HepG2 (cell line): ENCODE measurements at regions not wholly inside any gene's neighbourhood (a gene's known extent, or its start where the extent isn't known, plus 50 kb on each side); places are given as distances from the start of the nearest gene placed in this dataset.
A peak's percentile ranks its signal among the peaks of the same experiment; 100 is the strongest.

ENCODE experiments used
- DMAP1 ChIP-seq: IDR thresholded peaks from 2 replicates; pipeline ENCODE4 v1.6.1; 2016
- HNF4A ChIP-seq: sonication (generic); formaldehyde crosslinking; IDR thresholded peaks from 2 replicates; pipeline ENCODE4 v1.4.0; 2020; ENCODE audit warnings: missing genetic modification reagents
- KDM2A ChIP-seq: sonication (generic); formaldehyde crosslinking; IDR thresholded peaks from 2 replicates; pipeline ENCODE4 v1.4.0; 2020; ENCODE audit warnings: low read depth, missing genetic modification reagents, borderline replicate concordance
- KDM4B ChIP-seq: sonication (generic); formaldehyde crosslinking; IDR thresholded peaks from 2 replicates; pipeline ENCODE4 v1.4.0; 2020; ENCODE audit warnings: missing genetic modification reagents
- NCOR1 ChIP-seq: fragments of 200-600 bp; sonication (generic); IDR thresholded peaks from 2 replicates; pipeline ENCODE4 v1.7.0; 2017; ENCODE audit warnings: antibody characterized with exemption, low read length, borderline replicate concordance
- TCF12 ChIP-seq, 2 experiments: fragments of 450-650 bp in 1 of 2; sonication (generic) in 1 of 2; formaldehyde crosslinking in 1 of 2; IDR thresholded peaks; 2 replicates each; pipeline versions ENCODE4 v1.6.1 to v1.8.0; 2017 to 2022; ENCODE audit warnings: antibody characterized with exemption in 1 of 2, mild to moderate bottlenecking in 1 of 2, missing genetic modification reagents in 1 of 2, moderate library complexity in 1 of 2
- ZMYM2 ChIP-seq: sonication (generic); formaldehyde crosslinking; IDR thresholded peaks from 2 replicates; pipeline ENCODE4 v1.8.0; 2022; ENCODE audit warnings: mild to moderate bottlenecking, missing genetic modification reagents
- TF ChIP-seq, protein P1 (sequence below): IDR thresholded peaks from 2 replicates; pipeline ENCODE4 v1.6.1; 2016
- TF ChIP-seq, protein P2 (sequence below): sonication (generic); formaldehyde crosslinking; IDR thresholded peaks from 2 replicates; pipeline ENCODE4 v1.4.0; 2020; ENCODE audit warnings: mild to moderate bottlenecking, missing genetic modification reagents, borderline replicate concordance
- TF ChIP-seq, protein P3 (sequence below): sonication (generic); formaldehyde crosslinking; IDR thresholded peaks from 2 replicates; pipeline ENCODE4 v1.5.0; 2020; ENCODE audit warnings: mild to moderate bottlenecking, low read depth, missing genetic modification reagents, borderline replicate concordance
- TF ChIP-seq, protein P4 (sequence below): IDR thresholded peaks from 2 replicates; pipeline ENCODE4 v1.4.0; 2020; ENCODE audit warnings: mild to moderate bottlenecking, missing genetic modification reagents
- TF ChIP-seq, protein P5 (sequence below): sonication (generic); formaldehyde crosslinking; IDR thresholded peaks from 2 replicates; pipeline ENCODE4 v1.4.0; 2020; ENCODE audit warnings: missing genetic modification reagents
- TF ChIP-seq, protein P6 (sequence below): sonication (generic); formaldehyde crosslinking; IDR thresholded peaks from 2 replicates; pipeline ENCODE4 v1.4.0; 2020; ENCODE audit warnings: mild to moderate bottlenecking, missing genetic modification reagents
- TF ChIP-seq, protein P7 (sequence below): sonication (generic); formaldehyde crosslinking; IDR thresholded peaks from 2 replicates; pipeline ENCODE4 v1.8.0; 2022; ENCODE audit warnings: mild to moderate bottlenecking, missing genetic modification reagents; ENCODE audit not compliant: insufficient replicate concordance

DNA sequence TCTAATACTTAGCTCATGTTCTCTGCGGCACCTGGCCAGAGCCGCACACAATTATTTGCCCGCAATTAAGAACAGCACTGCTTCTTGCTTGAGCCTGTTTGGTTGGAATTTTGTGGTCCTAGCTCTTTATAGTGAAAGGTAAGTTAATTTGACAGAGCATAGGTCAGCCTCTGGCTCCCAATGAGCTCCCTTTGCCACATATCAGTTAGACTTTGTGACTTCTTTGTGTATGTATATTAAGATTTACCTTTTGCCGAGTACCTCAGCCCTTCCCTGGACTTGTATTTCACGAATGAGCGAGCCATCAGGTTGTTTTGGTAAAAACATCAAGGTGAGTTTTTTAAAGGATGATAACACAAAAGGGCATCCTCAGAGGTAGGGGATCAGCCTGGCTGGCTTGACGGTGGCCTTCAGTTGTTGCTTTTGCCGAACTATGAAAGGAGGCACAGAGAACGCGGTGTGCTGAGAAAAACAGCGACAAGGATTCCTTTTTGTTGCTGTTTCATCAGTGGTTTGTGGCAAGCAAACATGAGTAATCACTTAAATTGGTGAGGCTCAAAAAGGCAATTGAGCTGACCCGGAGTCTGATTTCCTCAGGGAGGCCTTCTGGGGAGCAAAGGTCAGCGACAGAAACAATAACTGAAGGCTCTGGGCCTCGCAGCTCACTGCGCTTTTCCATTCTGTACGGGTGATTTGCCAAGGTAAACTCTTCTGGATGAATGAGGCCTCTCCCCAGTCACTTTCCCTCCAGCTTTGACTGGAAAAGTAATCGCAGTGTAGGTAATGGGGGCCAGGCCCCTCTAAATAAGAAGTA lies 163.6 kb downstream of the HS3ST3A1 start (continued):
- TF ChIP-seq, protein P1, sequence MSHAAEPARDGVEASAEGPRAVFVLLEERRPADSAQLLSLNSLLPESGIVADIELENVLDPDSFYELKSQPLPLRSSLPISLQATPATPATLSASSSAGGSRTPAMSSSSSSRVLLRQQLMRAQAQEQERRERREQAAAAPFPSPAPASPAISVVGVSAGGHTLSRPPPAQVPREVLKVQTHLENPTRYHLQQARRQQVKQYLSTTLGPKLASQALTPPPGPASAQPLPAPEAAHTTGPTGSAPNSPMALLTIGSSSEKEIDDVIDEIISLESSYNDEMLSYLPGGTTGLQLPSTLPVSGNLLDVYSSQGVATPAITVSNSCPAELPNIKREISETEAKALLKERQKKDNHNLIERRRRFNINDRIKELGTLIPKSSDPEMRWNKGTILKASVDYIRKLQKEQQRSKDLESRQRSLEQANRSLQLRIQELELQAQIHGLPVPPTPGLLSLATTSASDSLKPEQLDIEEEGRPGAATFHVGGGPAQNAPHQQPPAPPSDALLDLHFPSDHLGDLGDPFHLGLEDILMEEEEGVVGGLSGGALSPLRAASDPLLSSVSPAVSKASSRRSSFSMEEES, result 0 out of 2 replicates have a peak, but pooled peaks have one; percentile 38
- TF ChIP-seq TCF12 (IDR thresholded peaks at IDR 0.05) (no peak), TCF12 (CRISPR knock-in tag; IDR thresholded peaks at IDR 0.05) (no peak), ZMYM2 (CRISPR knock-in tag) (no peak), KDM4B (no peak), DMAP1 (peak; percentile 50; the same call in 1 of the 2 replicates), HNF4A (peak; percentile 90), KDM2A (peak; percentile 54; the same call in 1 of the 2 replicates), NCOR1 (peak; percentile 69; the same call in 1 of the 2 replicates)
- TF ChIP-seq, protein P2, sequence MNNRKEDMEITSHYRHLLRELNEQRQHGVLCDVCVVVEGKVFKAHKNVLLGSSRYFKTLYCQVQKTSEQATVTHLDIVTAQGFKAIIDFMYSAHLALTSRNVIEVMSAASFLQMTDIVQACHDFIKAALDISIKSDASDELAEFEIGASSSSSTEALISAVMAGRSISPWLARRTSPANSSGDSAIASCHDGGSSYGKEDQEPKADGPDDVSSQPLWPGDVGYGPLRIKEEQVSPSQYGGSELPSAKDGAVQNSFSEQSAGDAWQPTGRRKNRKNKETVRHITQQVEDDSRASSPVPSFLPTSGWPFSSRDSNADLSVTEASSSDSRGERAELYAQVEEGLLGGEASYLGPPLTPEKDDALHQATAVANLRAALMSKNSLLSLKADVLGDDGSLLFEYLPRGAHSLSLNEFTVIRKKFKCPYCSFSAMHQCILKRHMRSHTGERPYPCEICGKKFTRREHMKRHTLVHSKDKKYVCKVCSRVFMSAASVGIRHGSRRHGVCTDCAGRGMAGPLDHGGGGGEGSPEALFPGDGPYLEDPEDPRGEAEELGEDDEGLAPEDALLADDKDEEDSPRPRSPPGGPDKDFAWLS (CRISPR knock-in tag), result no peak
- TF ChIP-seq, protein P3, sequence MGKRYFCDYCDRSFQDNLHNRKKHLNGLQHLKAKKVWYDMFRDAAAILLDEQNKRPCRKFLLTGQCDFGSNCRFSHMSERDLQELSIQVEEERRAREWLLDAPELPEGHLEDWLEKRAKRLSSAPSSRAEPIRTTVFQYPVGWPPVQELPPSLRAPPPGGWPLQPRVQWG (CRISPR knock-in tag), result no peak
- TF ChIP-seq, protein P4, sequence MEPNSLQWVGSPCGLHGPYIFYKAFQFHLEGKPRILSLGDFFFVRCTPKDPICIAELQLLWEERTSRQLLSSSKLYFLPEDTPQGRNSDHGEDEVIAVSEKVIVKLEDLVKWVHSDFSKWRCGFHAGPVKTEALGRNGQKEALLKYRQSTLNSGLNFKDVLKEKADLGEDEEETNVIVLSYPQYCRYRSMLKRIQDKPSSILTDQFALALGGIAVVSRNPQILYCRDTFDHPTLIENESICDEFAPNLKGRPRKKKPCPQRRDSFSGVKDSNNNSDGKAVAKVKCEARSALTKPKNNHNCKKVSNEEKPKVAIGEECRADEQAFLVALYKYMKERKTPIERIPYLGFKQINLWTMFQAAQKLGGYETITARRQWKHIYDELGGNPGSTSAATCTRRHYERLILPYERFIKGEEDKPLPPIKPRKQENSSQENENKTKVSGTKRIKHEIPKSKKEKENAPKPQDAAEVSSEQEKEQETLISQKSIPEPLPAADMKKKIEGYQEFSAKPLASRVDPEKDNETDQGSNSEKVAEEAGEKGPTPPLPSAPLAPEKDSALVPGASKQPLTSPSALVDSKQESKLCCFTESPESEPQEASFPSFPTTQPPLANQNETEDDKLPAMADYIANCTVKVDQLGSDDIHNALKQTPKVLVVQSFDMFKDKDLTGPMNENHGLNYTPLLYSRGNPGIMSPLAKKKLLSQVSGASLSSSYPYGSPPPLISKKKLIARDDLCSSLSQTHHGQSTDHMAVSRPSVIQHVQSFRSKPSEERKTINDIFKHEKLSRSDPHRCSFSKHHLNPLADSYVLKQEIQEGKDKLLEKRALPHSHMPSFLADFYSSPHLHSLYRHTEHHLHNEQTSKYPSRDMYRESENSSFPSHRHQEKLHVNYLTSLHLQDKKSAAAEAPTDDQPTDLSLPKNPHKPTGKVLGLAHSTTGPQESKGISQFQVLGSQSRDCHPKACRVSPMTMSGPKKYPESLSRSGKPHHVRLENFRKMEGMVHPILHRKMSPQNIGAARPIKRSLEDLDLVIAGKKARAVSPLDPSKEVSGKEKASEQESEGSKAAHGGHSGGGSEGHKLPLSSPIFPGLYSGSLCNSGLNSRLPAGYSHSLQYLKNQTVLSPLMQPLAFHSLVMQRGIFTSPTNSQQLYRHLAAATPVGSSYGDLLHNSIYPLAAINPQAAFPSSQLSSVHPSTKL, result peak; percentile 89
- TF ChIP-seq, protein P5, sequence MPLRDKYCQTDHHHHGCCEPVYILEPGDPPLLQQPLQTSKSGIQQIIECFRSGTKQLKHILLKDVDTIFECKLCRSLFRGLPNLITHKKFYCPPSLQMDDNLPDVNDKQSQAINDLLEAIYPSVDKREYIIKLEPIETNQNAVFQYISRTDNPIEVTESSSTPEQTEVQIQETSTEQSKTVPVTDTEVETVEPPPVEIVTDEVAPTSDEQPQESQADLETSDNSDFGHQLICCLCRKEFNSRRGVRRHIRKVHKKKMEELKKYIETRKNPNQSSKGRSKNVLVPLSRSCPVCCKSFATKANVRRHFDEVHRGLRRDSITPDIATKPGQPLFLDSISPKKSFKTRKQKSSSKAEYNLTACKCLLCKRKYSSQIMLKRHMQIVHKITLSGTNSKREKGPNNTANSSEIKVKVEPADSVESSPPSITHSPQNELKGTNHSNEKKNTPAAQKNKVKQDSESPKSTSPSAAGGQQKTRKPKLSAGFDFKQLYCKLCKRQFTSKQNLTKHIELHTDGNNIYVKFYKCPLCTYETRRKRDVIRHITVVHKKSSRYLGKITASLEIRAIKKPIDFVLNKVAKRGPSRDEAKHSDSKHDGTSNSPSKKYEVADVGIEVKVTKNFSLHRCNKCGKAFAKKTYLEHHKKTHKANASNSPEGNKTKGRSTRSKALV, result no peak
- TF ChIP-seq, protein P6, sequence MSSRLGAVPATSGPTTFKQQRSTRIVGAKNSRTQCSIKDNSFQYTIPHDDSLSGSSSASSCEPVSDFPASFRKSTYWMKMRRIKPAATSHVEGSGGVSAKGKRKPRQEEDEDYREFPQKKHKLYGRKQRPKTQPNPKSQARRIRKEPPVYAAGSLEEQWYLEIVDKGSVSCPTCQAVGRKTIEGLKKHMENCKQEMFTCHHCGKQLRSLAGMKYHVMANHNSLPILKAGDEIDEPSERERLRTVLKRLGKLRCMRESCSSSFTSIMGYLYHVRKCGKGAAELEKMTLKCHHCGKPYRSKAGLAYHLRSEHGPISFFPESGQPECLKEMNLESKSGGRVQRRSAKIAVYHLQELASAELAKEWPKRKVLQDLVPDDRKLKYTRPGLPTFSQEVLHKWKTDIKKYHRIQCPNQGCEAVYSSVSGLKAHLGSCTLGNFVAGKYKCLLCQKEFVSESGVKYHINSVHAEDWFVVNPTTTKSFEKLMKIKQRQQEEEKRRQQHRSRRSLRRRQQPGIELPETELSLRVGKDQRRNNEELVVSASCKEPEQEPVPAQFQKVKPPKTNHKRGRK (CRISPR knock-in tag), result peak; percentile 44; the same call in 1 of the 2 replicates
- TF ChIP-seq, protein P7, sequence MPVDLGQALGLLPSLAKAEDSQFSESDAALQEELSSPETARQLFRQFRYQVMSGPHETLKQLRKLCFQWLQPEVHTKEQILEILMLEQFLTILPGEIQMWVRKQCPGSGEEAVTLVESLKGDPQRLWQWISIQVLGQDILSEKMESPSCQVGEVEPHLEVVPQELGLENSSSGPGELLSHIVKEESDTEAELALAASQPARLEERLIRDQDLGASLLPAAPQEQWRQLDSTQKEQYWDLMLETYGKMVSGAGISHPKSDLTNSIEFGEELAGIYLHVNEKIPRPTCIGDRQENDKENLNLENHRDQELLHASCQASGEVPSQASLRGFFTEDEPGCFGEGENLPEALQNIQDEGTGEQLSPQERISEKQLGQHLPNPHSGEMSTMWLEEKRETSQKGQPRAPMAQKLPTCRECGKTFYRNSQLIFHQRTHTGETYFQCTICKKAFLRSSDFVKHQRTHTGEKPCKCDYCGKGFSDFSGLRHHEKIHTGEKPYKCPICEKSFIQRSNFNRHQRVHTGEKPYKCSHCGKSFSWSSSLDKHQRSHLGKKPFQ, result peak; percentile 54
